ENCODE measurements at regions not wholly inside any gene's neighbourhood (a gene's known extent, or its start where the extent isn't known, plus 50 kb on each side); places are given as distances from the start of the nearest gene placed in this dataset.
"Not testable (repeated sequence)": the region's sequence is repeated elsewhere in the genome, so short reads cannot be mapped to it uniquely, and the experiment has no call there.

DNA sequence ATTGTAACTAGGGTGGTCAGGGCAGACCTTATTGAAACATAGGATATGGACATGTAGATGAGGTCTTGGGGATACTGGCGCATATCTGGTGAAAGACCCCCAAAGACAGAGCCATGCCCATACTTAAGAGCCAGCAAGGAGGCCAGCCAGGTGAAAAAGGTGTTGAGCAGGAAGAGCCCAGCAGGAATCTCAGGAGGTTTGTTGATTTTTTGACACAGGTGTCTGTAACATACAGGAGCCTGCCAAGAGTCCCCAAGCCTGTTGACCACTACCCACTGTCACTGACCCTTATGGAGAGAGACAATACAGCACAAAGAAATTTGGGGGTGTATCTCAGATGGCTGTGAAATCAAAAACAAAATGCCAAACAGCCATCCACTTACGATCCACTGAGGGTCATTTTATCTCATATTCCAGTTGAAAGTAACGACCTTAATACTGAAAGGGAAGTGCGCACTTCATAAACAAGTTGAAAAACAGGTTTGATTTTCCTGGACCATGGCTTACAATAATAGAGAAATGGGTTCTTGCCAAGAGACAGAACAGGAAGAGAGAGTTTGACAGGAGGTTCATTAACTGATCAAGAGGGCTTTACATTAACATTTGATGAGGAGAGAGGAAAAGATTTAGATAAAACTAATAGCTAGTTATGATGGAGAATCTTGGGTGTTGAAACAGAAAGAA lies 163.6 kb downstream of the GLUL start:
- Histone ChIP-seq H3K36me3 (ENCODE audit: control insufficient read depth in 3 of 3, insufficient read depth in 2 of 3, low read depth in 1 of 3, low read length in 3 of 3) (no peaks in the 10 kb centered on the region), H3K4me3 (ENCODE audit: low read depth in 1 of 3, low read length in 3 of 3) (no peak overlapping the region), H3K27ac (ENCODE audit: low read depth in 1 of 3, low read length in 2 of 3) (no peak overlapping the region), H3K9me3 (ENCODE audit: control insufficient read depth in 2 of 2, insufficient read depth in 1 of 2, low read depth in 1 of 2, low read length in 1 of 2) (no peaks in the 10 kb centered on the region), H3K27me3 (ENCODE audit: control insufficient read depth in 3 of 3, insufficient read depth in 3 of 3, low read length in 3 of 3) (no peaks in the 10 kb centered on the region), H3K4me1 (ENCODE audit: control insufficient read depth in 3 of 3, insufficient read depth in 2 of 3, low read depth in 1 of 3, low read length in 2 of 3) (no peaks in the 10 kb centered on the region)
- WGBS, 3 donors = 22 to 62% (median 46%) methylated on average over 4 of the region's 4 CpGs
- FAIRE-seq = no peak
- DNase-seq = peak in 1 of 2 donors; percentile 14

- Histone ChIP-seq H3K9me3 (ENCODE audit: control insufficient read depth in 2 of 2, insufficient read depth in 1 of 2, low read depth in 1 of 2, low read length in 1 of 2) (no peaks in the 10 kb centered on the region), H3K27me3 (ENCODE audit: control insufficient read depth in 3 of 3, insufficient read depth in 3 of 3, low read length in 3 of 3) (no peaks in the 10 kb centered on the region), H3K36me3 (ENCODE audit: control insufficient read depth in 3 of 3, insufficient read depth in 2 of 3, low read depth in 1 of 3, low read length in 3 of 3) (no peaks in the 10 kb centered on the region), H3K4me1 (ENCODE audit: control insufficient read depth in 3 of 3, insufficient read depth in 2 of 3, low read depth in 1 of 3, low read length in 2 of 3) (no peaks in the 10 kb centered on the region), H3K4me3 (ENCODE audit: low read depth in 1 of 3, low read length in 3 of 3) (no peak overlapping the region), H3K27ac (ENCODE audit: low read depth in 1 of 3, low read length in 2 of 3) (no peak overlapping the region)
- DNase-seq (no peak), FAIRE-seq (no peak)
- 88 to 93% (median 91%) methylated on average over 2 of the region's 2 CpGs for WGBS, 3 donors
Observed at GRCh38 chr1:182226618-182227017, 165.0 kb downstream of the GLUL start.

DNA sequence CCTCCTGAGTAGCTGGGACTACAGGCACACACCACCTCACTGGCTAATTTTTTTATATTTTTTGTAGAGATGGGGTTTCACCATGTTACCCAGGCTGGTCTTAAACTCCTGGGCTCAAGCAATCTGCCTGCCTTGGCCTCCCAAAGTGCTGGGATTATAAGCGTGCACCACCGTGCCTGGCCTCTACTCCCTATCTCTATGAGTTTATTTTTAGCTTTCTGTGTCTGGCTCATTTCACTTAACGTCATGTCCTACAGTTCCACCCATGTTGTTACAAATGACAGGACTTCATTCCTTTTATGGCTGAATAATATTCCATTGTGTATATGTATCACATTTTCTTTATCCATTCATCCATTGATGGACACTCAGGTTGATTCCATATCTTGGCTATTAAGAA lies 164.2 kb upstream of the ZNF648 start:
- FAIRE-seq; DNase-seq; H3K27me3 ChIP-seq (ENCODE audit: control insufficient read depth in 3 of 3, insufficient read depth in 3 of 3, low read length in 3 of 3); H3K4me1 ChIP-seq (ENCODE audit: control insufficient read depth in 3 of 3, insufficient read depth in 2 of 3, low read depth in 1 of 3, low read length in 2 of 3); H3K9me3 ChIP-seq (ENCODE audit: control insufficient read depth in 2 of 2, insufficient read depth in 1 of 2, low read depth in 1 of 2, low read length in 1 of 2); H3K27ac ChIP-seq (ENCODE audit: low read depth in 1 of 3, low read length in 2 of 3); H3K4me3 ChIP-seq (ENCODE audit: low read depth in 1 of 3, low read length in 3 of 3); H3K36me3 ChIP-seq (ENCODE audit: control insufficient read depth in 3 of 3, insufficient read depth in 2 of 3, low read depth in 1 of 3, low read length in 3 of 3): not testable (repeated sequence)
- WGBS, 3 donors = 80 to 89% (median 84%) methylated on average over 3 of the region's 3 CpGs

DNA sequence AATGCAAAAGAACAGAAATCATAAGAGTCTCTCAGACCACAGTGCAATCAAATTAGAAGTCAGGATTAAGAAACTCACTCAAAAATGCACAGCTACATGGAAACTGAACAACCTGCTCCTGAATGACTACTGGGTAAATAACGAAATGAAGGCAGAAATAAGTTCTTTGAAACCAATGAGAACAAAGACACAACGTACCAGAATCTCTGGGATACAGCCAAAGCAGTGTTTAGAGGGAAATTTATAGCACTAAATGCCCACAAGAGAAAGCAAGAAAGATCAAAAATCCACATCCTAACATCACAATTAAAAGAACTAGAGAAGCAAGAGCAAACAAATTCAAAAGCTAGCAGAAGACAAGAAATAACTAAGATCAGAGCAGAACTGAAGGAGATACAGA lies 160.5 kb upstream of the ZNF648 start:
- not testable (repeated sequence) for H3K4me3 ChIP-seq (ENCODE audit: low read depth in 1 of 3, low read length in 3 of 3); DNase-seq; FAIRE-seq; H3K4me1 ChIP-seq (ENCODE audit: control insufficient read depth in 3 of 3, insufficient read depth in 2 of 3, low read depth in 1 of 3, low read length in 2 of 3); H3K9me3 ChIP-seq (ENCODE audit: control insufficient read depth in 2 of 2, insufficient read depth in 1 of 2, low read depth in 1 of 2, low read length in 1 of 2); H3K27me3 ChIP-seq (ENCODE audit: control insufficient read depth in 3 of 3, insufficient read depth in 3 of 3, low read length in 3 of 3); H3K36me3 ChIP-seq (ENCODE audit: control insufficient read depth in 3 of 3, insufficient read depth in 2 of 3, low read depth in 1 of 3, low read length in 3 of 3); H3K27ac ChIP-seq (ENCODE audit: low read depth in 1 of 3, low read length in 2 of 3)
- WGBS, 3 donors = 57 to 80% (median 61%) methylated on average over 2 of the region's 2 CpGs

DNA sequence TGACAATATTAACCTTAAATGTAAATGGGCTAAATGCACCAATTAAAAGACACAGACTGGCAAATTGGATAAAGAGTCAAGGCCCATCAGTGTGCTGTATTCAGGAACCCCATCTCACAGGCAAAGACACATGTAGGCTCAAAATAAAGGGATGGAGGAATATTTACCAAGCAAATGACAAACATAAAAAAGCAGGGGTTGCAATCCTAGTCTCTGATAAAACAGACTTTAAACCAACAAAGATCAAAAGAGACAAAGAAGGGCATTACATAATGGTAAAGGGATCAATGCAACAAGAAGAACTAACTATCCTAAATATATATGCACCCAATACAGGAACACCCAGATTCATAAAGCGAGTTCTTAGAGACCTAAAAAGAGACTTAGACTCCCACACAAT lies 159.9 kb upstream of the ZNF648 start:
- not testable (repeated sequence) for DNase-seq; H3K27me3 ChIP-seq (ENCODE audit: control insufficient read depth in 3 of 3, insufficient read depth in 3 of 3, low read length in 3 of 3); H3K27ac ChIP-seq (ENCODE audit: low read depth in 1 of 3, low read length in 2 of 3); FAIRE-seq; H3K4me3 ChIP-seq (ENCODE audit: low read depth in 1 of 3, low read length in 3 of 3); H3K4me1 ChIP-seq (ENCODE audit: control insufficient read depth in 3 of 3, insufficient read depth in 2 of 3, low read depth in 1 of 3, low read length in 2 of 3); H3K36me3 ChIP-seq (ENCODE audit: control insufficient read depth in 3 of 3, insufficient read depth in 2 of 3, low read depth in 1 of 3, low read length in 3 of 3); H3K9me3 ChIP-seq (ENCODE audit: control insufficient read depth in 2 of 2, insufficient read depth in 1 of 2, low read depth in 1 of 2, low read length in 1 of 2)
- WGBS, 3 donors = 82 to 91% (median 82%) methylated on average over 1 of the region's 1 CpG

GRCh38 chr1:182217967-182218366 lies 156.5 kb upstream of the ZNF648 start:
- Histone ChIP-seq H3K27ac (ENCODE audit: low read depth in 1 of 3, low read length in 2 of 3) (no peak overlapping the region), H3K36me3 (ENCODE audit: control insufficient read depth in 3 of 3, insufficient read depth in 2 of 3, low read depth in 1 of 3, low read length in 3 of 3) (no peaks in the 10 kb centered on the region), H3K9me3 (ENCODE audit: control insufficient read depth in 2 of 2, insufficient read depth in 1 of 2, low read depth in 1 of 2, low read length in 1 of 2) (peaks cover 0 to 3% of the 10 kb centered on the region in 2 donors), H3K4me1 (ENCODE audit: control insufficient read depth in 3 of 3, insufficient read depth in 2 of 3, low read depth in 1 of 3, low read length in 2 of 3) (no peaks in the 10 kb centered on the region), H3K27me3 (ENCODE audit: control insufficient read depth in 3 of 3, insufficient read depth in 3 of 3, low read length in 3 of 3) (no peaks in the 10 kb centered on the region), H3K4me3 (ENCODE audit: low read depth in 1 of 3, low read length in 3 of 3) (no peak overlapping the region)
- DNase-seq (peak in 1 of 2 donors; percentile 34), FAIRE-seq (no peak)
- 80 to 100% (median 96%) methylated on average over 2 of the region's 2 CpGs for WGBS, 3 donors

DNA sequence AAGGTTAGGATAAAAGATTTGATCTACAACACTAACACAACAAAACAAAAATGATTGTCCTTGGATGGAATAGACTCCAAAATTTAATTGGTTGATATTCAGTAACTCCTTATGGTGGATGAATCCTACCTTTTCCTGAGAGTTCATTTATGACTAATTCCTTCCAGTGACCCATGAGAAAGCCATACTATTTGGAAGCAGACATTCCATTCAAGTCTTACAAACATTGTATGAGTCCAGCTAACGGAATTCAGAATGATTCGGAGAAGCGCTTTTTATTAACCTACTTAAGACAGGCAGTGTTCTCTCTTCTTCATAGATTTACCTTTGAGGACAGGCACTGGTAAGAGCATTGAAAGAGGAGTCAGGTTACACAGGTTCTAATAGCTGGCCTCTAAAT lies 155.6 kb upstream of the ZNF648 start:
- H3K4me3 ChIP-seq (ENCODE audit: low read depth in 1 of 3, low read length in 3 of 3) = no peak overlapping the region
- WGBS, 3 donors = 94 to 96% (median 94%) methylated on average over 3 of the region's 3 CpGs
- H3K36me3 ChIP-seq (ENCODE audit: control insufficient read depth in 3 of 3, insufficient read depth in 2 of 3, low read depth in 1 of 3, low read length in 3 of 3) = no peaks in the 10 kb centered on the region
- no peaks in the 10 kb centered on the region for H3K27me3 ChIP-seq (ENCODE audit: control insufficient read depth in 3 of 3, insufficient read depth in 3 of 3, low read length in 3 of 3)
- H3K27ac ChIP-seq (ENCODE audit: low read depth in 1 of 3, low read length in 2 of 3) = no peak overlapping the region
- no peaks in the 10 kb centered on the region for H3K4me1 ChIP-seq (ENCODE audit: control insufficient read depth in 3 of 3, insufficient read depth in 2 of 3, low read depth in 1 of 3, low read length in 2 of 3)
- FAIRE-seq (no peak), DNase-seq (no peak)
- H3K9me3 ChIP-seq (ENCODE audit: control insufficient read depth in 2 of 2, insufficient read depth in 1 of 2, low read depth in 1 of 2, low read length in 1 of 2) = peaks cover 0 to 3% of the 10 kb centered on the region in 2 donors

DNA sequence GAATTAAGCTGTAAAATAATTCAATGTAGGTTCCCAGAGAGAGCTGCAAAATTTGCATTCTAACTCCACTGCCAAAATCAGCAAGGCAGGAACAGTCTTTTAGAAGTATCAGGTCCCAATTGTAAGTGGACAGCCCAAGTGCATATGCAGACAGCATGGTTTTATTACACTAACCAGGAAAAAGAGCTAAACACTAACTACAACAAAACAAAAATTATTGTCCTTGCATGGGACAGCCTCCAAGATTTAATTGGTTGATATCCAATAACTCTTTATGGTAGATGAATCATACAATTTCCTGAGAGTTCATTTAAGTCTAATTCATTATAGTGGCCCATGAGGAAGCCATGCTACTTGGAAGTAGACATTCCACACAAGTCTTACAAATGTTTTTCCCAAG lies 154.3 kb upstream of the ZNF648 start:
- Histone ChIP-seq H3K27ac (ENCODE audit: low read depth in 1 of 3, low read length in 2 of 3) (no peak overlapping the region), H3K27me3 (ENCODE audit: control insufficient read depth in 3 of 3, insufficient read depth in 3 of 3, low read length in 3 of 3) (no peaks in the 10 kb centered on the region), H3K4me3 (ENCODE audit: low read depth in 1 of 3, low read length in 3 of 3) (no peak overlapping the region), H3K36me3 (ENCODE audit: control insufficient read depth in 3 of 3, insufficient read depth in 2 of 3, low read depth in 1 of 3, low read length in 3 of 3) (no peaks in the 10 kb centered on the region), H3K9me3 (ENCODE audit: control insufficient read depth in 2 of 2, insufficient read depth in 1 of 2, low read depth in 1 of 2, low read length in 1 of 2) (peaks cover 0 to 3% of the 10 kb centered on the region in 2 donors), H3K4me1 (ENCODE audit: control insufficient read depth in 3 of 3, insufficient read depth in 2 of 3, low read depth in 1 of 3, low read length in 2 of 3) (no peaks in the 10 kb centered on the region)
- FAIRE-seq (no peak), DNase-seq (peak in 1 of 2 donors; percentile 44)

- H3K27me3 ChIP-seq (ENCODE audit: control insufficient read depth in 3 of 3, insufficient read depth in 3 of 3, low read length in 3 of 3) = no peaks in the 10 kb centered on the region
- peaks cover 0 to 10% (median 0%) of the 10 kb centered on the region in 3 donors for H3K4me1 ChIP-seq (ENCODE audit: control insufficient read depth in 3 of 3, insufficient read depth in 2 of 3, low read depth in 1 of 3, low read length in 2 of 3)
- DNase-seq (no peak), FAIRE-seq (no peak)
- H3K4me3 ChIP-seq (ENCODE audit: low read depth in 1 of 3, low read length in 3 of 3) = no peak overlapping the region
- H3K9me3 ChIP-seq (ENCODE audit: control insufficient read depth in 2 of 2, insufficient read depth in 1 of 2, low read depth in 1 of 2, low read length in 1 of 2) = no peaks in the 10 kb centered on the region
- no peak overlapping the region for H3K27ac ChIP-seq (ENCODE audit: low read depth in 1 of 3, low read length in 2 of 3)
- 64 to 86% (median 85%) methylated on average over 1 of the region's 1 CpG for WGBS, 3 donors
- H3K36me3 ChIP-seq (ENCODE audit: control insufficient read depth in 3 of 3, insufficient read depth in 2 of 3, low read depth in 1 of 3, low read length in 3 of 3) = no peaks in the 10 kb centered on the region
Observed at GRCh38 chr1:182213163-182213562, 151.7 kb upstream of the ZNF648 start.
